ENCODE measurements at regions not wholly inside any gene's neighbourhood (a gene's known extent, or its start where the extent isn't known, plus 50 kb on each side); places are given as distances from the start of the nearest gene placed in this dataset.
"Not testable (repeated sequence)": the region's sequence is repeated elsewhere in the genome, so short reads cannot be mapped to it uniquely, and the experiment has no call there.

GRCh38 chr4:58063404-58064160 lies 953.4 kb upstream of the IGFBP7 start:
- DNase-seq (ENCODE audit: low read depth), result no peak

- DNase-seq (ENCODE audit: low read depth), result no peak
Observed at GRCh38 chr4:58061967-58062366, 951.8 kb upstream of the IGFBP7 start.

- no peak for DNase-seq (ENCODE audit: low read depth)
Observed at GRCh38 chr4:58050439-58050838, 940.3 kb upstream of the IGFBP7 start.

DNA sequence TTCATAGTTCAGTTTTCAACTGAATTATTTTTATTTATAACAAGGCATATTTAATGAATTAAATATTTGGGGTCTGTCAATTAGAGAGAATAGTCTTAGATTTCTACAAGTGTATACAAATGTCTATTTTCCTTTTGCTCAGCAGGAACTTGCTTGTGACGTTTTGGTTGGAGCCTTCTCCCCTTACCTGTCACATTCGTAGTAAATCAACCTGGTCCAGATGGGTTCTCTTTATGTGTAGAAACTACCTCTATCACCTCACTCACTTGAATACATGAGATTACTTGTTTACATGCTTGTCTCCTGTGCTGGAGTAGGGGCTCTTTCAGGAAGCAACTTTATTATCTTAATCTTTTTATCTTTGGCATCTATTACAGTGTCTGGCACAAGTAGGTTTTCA lies 938.3 kb upstream of the IGFBP7 start:
- no peak for DNase-seq (ENCODE audit: low read depth)

DNA sequence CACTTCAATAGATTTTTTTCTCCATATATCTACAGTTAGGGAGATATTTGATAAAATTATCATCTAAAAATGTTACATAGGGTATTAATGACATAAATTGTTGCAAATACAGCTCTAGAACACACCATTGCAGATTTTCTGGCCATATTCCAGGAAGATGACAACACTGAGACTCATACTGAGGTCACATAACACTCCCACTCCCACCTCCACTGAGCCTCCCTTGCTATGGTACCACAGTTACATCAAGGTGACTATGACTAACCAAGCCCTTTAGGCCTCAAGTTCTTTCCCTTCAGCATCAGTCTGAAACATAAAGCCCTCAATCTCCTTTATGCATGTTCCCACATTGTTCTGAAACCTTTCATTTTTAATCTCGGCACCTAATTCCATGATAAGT lies 932.0 kb upstream of the IGFBP7 start:
- no peak for DNase-seq (ENCODE audit: low read depth)

DNA sequence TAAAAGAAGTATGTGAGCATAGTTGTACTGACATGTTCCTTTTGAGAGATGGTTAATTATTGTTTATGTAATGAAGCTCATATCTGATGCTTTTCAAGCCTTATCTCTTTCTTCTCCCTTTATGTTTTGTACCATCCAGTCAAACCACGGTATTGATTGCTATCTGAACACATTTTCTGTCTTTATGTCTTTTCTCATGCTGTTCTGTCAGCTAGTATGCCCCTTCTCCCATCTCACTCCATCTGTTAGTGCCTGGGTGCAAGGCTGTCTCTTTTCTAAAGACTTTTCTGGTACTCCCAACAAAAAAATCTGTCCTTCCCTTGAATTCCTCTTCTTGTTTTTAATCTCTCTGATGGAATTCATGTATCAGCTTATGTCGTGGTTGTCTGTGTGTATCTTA lies 883.8 kb upstream of the IGFBP7 start:
- DNase-seq (ENCODE audit: low read depth), result no peak

- DNase-seq (ENCODE audit: low read depth), result no peak
Observed at GRCh38 chr4:57989430-57989829, 879.2 kb upstream of the IGFBP7 start.

GRCh38 chr4:57985161-57985560 lies 875.0 kb upstream of the IGFBP7 start:
- no peak for DNase-seq (ENCODE audit: low read depth)

DNA sequence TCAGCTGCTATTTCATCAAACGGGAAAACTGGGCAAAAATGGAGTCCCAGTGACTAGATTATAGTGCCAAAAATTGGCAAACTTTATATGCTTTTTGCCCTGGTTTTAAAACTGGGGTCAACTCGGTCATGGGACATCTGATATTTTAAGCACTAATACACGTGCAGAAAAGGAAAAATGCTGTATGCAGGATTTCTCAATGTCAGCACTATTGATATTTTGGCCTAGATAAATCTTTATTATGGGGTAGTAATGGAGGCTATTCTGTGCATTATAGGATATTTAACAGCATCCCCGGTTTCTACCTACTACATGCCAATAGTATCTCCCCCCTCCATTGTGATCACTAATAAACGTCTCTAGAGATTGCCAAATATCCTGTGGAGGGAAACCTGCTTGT lies 870.9 kb upstream of the IGFBP7 start:
- DNase-seq (ENCODE audit: low read depth), result no peak

DNA sequence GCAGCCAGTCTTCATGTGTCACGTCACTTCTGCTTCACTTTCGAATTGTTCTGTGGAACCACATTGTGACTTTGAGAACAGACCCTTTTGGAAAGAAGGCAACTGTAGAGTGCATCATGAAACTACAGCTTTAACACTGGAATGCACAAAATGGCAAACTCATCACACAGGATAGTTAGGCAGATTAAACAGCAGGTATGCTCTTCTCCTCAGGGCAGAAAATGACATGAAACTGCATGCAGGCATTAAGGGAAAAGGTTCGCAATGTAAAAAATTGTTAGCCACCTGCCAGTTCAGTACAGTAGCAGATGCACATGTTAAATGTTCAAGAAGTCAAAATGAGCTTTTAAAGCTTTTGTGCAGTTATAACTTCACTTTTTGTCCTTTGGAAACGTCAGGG lies 864.6 kb upstream of the IGFBP7 start:
- no peak for DNase-seq (ENCODE audit: low read depth)

GRCh38 chr4:57973819-57974218 lies 863.6 kb upstream of the IGFBP7 start:
- DNase-seq (ENCODE audit: low read depth), result no peak

DNA sequence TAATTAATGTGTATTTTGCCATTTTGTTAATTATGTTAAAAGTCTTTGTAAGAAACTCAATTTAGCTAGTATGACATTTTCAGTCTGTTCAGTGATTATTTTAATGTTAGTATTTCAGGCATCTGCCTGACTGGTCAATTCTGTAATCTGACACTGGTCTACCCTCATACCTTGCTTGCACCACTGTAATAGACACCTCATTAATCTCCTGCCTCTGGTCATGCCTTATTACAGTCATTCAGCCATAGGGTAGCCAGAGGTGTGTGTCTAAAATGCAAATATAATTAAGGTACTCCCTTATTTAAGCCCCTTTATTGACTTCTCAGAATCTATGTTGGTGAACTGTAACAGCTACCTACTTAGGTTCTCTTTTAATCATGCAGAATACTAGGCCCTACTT lies 861.1 kb upstream of the IGFBP7 start:
- DNase-seq (ENCODE audit: low read depth), result no peak

GRCh38 chr4:57966987-57967760 lies 857.0 kb upstream of the IGFBP7 start:
- no peak for DNase-seq (ENCODE audit: low read depth)

- DNase-seq (ENCODE audit: low read depth), result not testable (repeated sequence)
Observed at GRCh38 chr4:57965431-57965830, 855.2 kb upstream of the IGFBP7 start.

- DNase-seq (ENCODE audit: low read depth), result no peak
Observed at GRCh38 chr4:57945298-57945697, 835.1 kb upstream of the IGFBP7 start.

DNA sequence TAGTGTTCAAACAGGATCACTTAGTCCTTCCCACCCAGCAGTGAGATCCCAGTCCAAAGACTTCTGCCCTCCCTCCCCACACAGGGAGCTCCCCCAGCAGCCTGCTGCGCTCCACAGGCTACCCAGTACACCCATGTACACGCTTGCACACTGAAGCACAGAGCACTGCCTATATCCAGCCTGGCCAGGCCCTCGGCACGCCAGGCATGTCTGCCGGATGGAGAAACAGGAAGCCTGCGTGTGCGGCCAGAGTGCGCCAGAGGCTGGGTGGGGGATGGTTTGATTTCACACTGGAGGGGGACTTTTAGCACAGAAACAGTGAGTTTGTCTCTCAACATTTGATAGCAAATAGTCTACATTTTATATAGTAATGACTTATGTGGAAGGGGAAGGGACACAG lies 833.5 kb upstream of the IGFBP7 start:
- no peak for DNase-seq (ENCODE audit: low read depth)

DNA sequence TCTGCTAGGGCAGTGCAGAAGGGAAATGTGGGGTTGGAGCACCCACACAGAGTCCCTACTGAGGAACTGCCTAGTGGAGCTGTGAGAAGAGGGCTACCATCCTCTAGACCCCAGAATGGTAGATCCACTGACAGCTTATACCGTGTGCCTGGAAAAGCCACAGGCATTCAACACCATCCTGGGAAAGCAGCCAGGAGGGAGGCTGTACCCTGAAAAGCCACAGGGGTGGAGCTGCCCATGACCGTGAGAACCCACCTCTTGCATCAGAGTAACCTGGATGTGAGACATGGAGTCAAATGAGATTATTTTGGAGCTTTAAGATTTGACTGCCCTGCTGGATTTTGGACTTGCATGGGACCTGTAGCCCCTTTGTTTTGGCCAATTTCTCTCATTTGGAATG lies 827.1 kb upstream of the IGFBP7 start:
- not testable (repeated sequence) for DNase-seq (ENCODE audit: low read depth)

DNA sequence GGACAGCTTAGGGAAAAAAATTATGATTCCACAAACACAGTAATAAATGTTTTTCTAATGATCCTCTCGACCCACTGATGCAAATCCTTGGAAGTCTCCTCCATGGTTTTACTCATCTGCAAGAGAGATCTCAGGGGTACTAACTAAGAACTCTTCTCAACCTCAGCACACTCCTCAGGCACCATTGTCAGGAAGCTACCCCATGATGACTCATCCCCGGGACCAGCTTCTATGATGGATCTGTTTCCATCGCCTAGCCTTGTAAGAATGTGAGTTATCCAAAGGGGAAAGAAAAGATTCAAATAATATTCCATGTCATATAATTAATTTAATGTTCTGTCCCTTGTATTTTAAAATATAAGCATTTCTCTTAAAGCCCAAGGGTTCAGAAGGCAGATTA lies 816.1 kb upstream of the IGFBP7 start:
- DNase-seq (ENCODE audit: low read depth), result no peak

DNA sequence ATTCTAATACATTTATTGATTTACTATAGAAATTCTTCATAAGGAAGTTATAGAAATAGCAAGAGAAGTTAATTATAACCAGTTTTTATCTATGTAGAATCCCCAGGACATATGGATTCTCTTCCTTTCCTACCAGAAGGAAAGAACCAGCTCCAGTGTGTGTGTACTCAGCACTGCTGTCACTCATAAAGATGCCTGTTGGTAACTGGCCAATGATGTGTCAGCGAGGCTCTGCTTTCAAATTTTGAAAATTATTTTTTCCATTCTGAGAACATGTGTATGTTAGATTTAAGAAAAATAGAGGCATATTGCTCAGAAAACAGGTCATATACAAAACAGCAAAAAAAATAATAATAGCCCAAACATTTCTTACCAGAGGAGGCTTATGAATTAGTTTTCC lies 814.8 kb upstream of the IGFBP7 start:
- DNase-seq (ENCODE audit: low read depth), result no peak

DNA sequence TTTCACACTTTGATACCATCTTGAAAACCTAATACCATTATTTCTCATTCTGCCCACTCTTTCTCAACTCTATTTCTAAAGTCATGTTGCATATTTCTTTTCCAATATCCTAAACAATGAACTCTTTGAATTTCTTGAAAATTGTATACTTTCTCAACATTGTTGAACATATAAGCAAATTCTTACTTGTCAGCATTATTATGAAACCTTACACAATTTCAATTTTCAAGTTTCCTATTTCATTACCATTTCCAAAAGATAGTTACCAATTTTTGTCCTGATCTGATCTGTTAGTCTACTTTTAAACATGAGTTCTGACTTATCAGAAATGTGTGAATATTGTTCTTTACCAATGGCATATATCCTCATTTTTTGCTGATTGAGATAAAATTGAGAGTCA lies 806.3 kb upstream of the IGFBP7 start:
- no peak for DNase-seq (ENCODE audit: low read depth)

- no peak for DNase-seq (ENCODE audit: low read depth)
Observed at GRCh38 chr4:57911203-57911602, 801.0 kb upstream of the IGFBP7 start.

DNA sequence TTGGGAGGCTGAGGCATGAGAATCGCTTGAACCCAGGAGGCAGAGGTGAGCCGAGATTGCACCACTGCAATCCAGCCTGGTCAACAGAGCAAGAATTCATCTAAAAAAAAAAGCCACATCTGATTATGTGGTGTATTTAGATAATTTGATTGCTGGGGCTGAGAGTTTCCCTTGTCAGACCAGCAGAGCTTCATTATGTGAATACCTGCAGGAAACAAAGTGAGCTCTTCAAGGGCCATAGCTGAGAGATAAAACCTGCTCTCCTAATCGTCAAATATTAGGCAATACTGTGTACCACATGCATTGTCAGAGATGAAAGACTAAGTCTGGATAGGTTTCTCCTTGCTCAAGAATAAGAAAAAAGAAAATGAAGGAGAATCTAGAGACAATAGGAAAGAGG lies 800.0 kb upstream of the IGFBP7 start:
- DNase-seq (ENCODE audit: low read depth), result no peak

GRCh38 chr4:57905965-57906364 lies 795.8 kb upstream of the IGFBP7 start:
- no peak for DNase-seq (ENCODE audit: low read depth)

DNA sequence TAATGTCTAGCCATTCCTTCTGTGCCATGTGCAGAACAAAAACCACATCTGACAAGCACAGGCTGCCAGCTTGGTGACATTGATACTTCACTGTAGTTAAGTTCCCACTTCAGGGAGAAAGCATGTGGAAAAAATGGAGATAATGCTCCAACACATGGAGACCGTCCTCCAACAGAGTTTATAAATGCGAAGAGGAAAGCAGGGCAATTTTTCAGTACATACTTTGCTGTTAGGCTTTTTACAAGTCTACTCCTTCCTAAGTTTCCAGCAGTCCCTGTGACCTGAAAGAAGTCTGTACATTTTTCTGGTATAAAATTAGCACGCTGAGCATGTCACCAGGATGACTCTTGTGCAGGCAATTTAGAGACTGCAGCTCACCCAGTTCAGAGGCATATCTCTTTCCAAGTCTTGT lies 766.9 kb upstream of the IGFBP7 start:
- no peak for DNase-seq (ENCODE audit: low read depth)
